H1 (cell line): ENCODE measurements at regions not wholly inside any gene's neighbourhood (a gene's known extent, or its start where the extent isn't known, plus 50 kb on each side); places are given as distances from the start of the nearest gene placed in this dataset.

Experiments
- CTCF ChIA-PET: fragments of 300-600 bp; sonication (Branson Sonifier 250); formaldehyde crosslinking; loops from one replicate; lab custom pipeline; 2021; ENCODE audit not compliant: partially characterized antibody; lab: Charles Lee
- POLR2A ChIA-PET: fragments of 300-600 bp; sonication (Branson Sonifier 250); formaldehyde crosslinking; loops from one replicate; lab custom pipeline; 2021; ENCODE audit warnings: inconsistent platforms; ENCODE audit not compliant: partially characterized antibody; lab: Charles Lee
- DNase-seq, 2 experiments: peaks; one replicate each; pipeline versions ENCODE4 v3.0.0 to v3.0.0-alpha.2; 2010 to 2022; ENCODE audit warnings: low spot score in 2 of 2, low read depth in 1 of 2, mixed read lengths in 1 of 2
- FAIRE-seq: peaks from 2 replicates; lab custom pipeline; 2011; peaks lifted over from hg19 to GRCh38; lab: Jason Lieb, UNC
- H2AFZ ChIP-seq: 2 replicates; pipeline ENCODE4 v1.8.1; 2012; ENCODE audit warnings: low read length, inconsistent platforms
- H2AK5ac ChIP-seq: 2 replicates; pipeline ENCODE4 v1.6.1; 2013; ENCODE audit warnings: low read depth, low read length
- H2BK120ac ChIP-seq: replicated peaks from 2 replicates; pipeline ENCODE3; 2013; ENCODE audit warnings: low read depth, low read length, inconsistent platforms
- H2BK12ac ChIP-seq: 2 replicates; pipeline ENCODE4 v1.6.1; 2013; ENCODE audit warnings: low read depth, low read length
- H2BK15ac ChIP-seq: 2 replicates; pipeline ENCODE4 v1.6.1; 2013; ENCODE audit warnings: low read length
- H2BK20ac ChIP-seq: 2 replicates; pipeline ENCODE4 v1.6.1; 2013; ENCODE audit warnings: low read length
- H2BK5ac ChIP-seq: 2 replicates; pipeline ENCODE4 v1.6.1; 2013; ENCODE audit warnings: low read depth, low read length
- H3K14ac ChIP-seq: 2 replicates; pipeline ENCODE4 v1.6.1; 2013; ENCODE audit warnings: inconsistent platforms; ENCODE audit not compliant: insufficient read length
- H3K18ac ChIP-seq: 2 replicates; pipeline ENCODE4 v1.6.1; 2013; ENCODE audit warnings: low read length; ENCODE audit errors: extremely low read depth
- H3K23ac ChIP-seq: 2 replicates; pipeline ENCODE4 v1.6.1; 2013; ENCODE audit warnings: inconsistent platforms; ENCODE audit not compliant: insufficient read length
- H3K23me2 ChIP-seq: 2 replicates; pipeline ENCODE4 v1.6.1; 2013; ENCODE audit warnings: low read depth, low read length
- H3K27ac ChIP-seq: 2 replicates; pipeline ENCODE4 v1.6.1; 2011; ENCODE audit warnings: low read depth, low read length, inconsistent platforms
- H3K27me3 ChIP-seq, 4 experiments: replicated peaks in 1 of 4; 1 replicate in 1 of 4; 2 replicates in 3 of 4; pipeline versions ENCODE4 v1.6.1 to v1.8.1; 2011 to 2013; ENCODE audit warnings: low read length in 3 of 4, mild to moderate bottlenecking in 3 of 4, inconsistent platforms in 2 of 4, mixed read lengths in 2 of 4, moderate library complexity in 1 of 4; ENCODE audit not compliant: control insufficient read depth in 3 of 4, insufficient read depth in 3 of 4; ENCODE audit errors: extremely low read depth in 1 of 4
- H3K36me3 ChIP-seq, 4 experiments: 2 replicates each; pipeline versions ENCODE4 v1.6.1 to v1.8.1; 2011 to 2013; ENCODE audit warnings: mild to moderate bottlenecking in 4 of 4, low read length in 3 of 4, moderate library complexity in 2 of 4, control low read depth in 1 of 4, inconsistent platforms in 1 of 4; ENCODE audit not compliant: insufficient read depth in 4 of 4, control insufficient read depth in 2 of 4
- H3K4ac ChIP-seq: replicated peaks from 2 replicates; pipeline ENCODE3; 2013; ENCODE audit warnings: low read length, low read depth, mixed read lengths, inconsistent platforms; ENCODE audit not compliant: insufficient read length
- H3K4me1 ChIP-seq, 4 experiments: replicated peaks in 1 of 4; 1 replicate in 1 of 4; 2 replicates in 3 of 4; pipeline versions ENCODE4 v1.6.1 to v1.8.1; 2011 to 2013; ENCODE audit warnings: low read length in 3 of 4, inconsistent platforms in 2 of 4, mixed read lengths in 1 of 4; ENCODE audit not compliant: insufficient read depth in 4 of 4, control insufficient read depth in 3 of 4
- H3K4me2 ChIP-seq, 2 experiments: 2 replicates each; pipeline versions ENCODE4 v1.6.1 to v1.8.1; 2011 to 2013; ENCODE audit warnings: low read depth in 2 of 2, low read length in 2 of 2, control low read depth in 1 of 2, inconsistent platforms in 1 of 2, mild to moderate bottlenecking in 1 of 2; ENCODE audit not compliant: insufficient read depth in 1 of 2
- H3K4me3 ChIP-seq, 4 experiments: fragments of 200-600, 300-600 bp in 1 of 4; sonication (generic), shearing (Covaris generic), sonication (Bioruptor Twin) in 1 of 4; 2 replicates each; pipeline versions ENCODE4 v1.5.1 to v1.8.1; 2011 to 2016; ENCODE audit warnings: low read length in 4 of 4, low read depth in 3 of 4, control low read depth in 2 of 4, inconsistent platforms in 2 of 4, mild to moderate bottlenecking in 2 of 4, mixed read lengths in 1 of 4, moderate library complexity in 1 of 4; ENCODE audit not compliant: insufficient read depth in 2 of 4; ENCODE audit errors: extremely low read depth in 1 of 4
- H3K56ac ChIP-seq: replicated peaks from 2 replicates; pipeline ENCODE3; 2013; ENCODE audit warnings: low read depth, mild to moderate bottlenecking, mixed read lengths, low read length, inconsistent platforms; ENCODE audit not compliant: insufficient read length
- H3K79me1 ChIP-seq: 2 replicates; pipeline ENCODE4 v1.6.1; 2013; ENCODE audit warnings: low read depth, low read length, control low read depth
- H3K79me2 ChIP-seq, 2 experiments: 2 replicates each; pipeline versions ENCODE4 v1.6.1 to v1.8.1; 2012 to 2013; ENCODE audit warnings: low read length in 2 of 2, mild to moderate bottlenecking in 2 of 2, inconsistent platforms in 1 of 2; ENCODE audit not compliant: insufficient read depth in 2 of 2, control insufficient read depth in 1 of 2
- H3K9ac ChIP-seq, 4 experiments: replicated peaks in 1 of 4; 1 replicate in 1 of 4; 2 replicates in 3 of 4; pipeline versions ENCODE4 v1.6.1 to v1.8.1; 2011 to 2013; ENCODE audit warnings: low read depth in 3 of 4, low read length in 3 of 4, control low read depth in 2 of 4, mild to moderate bottlenecking in 2 of 4, moderate library complexity in 2 of 4, inconsistent platforms in 1 of 4; ENCODE audit errors: extremely low read depth in 1 of 4
- H3K9me3 ChIP-seq, 2 experiments: 2 replicates each; pipeline versions ENCODE4 v1.6.1 to v1.8.1; 2012 to 2013; ENCODE audit warnings: mild to moderate bottlenecking in 2 of 2, moderate library complexity in 2 of 2, control low read depth in 1 of 2, inconsistent platforms in 1 of 2, low read depth in 1 of 2, low read length in 1 of 2, mixed read lengths in 1 of 2; ENCODE audit not compliant: insufficient read depth in 2 of 2
- H4K20me1 ChIP-seq, 2 experiments: replicated peaks in 1 of 2; 2 replicates each; pipeline versions ENCODE3 to v1.8.1; 2011 to 2013; ENCODE audit warnings: inconsistent platforms in 2 of 2, low read length in 2 of 2, mild to moderate bottlenecking in 1 of 2; ENCODE audit not compliant: insufficient read depth in 2 of 2, control insufficient read depth in 1 of 2
- H4K5ac ChIP-seq: 2 replicates; pipeline ENCODE4 v1.6.1; 2013; ENCODE audit warnings: low read length, low read depth, mixed read lengths, inconsistent platforms; ENCODE audit not compliant: insufficient read length
- H4K8ac ChIP-seq: 2 replicates; pipeline ENCODE4 v1.8.0; 2013; ENCODE audit warnings: mild to moderate bottlenecking, moderate library complexity, low read length, inconsistent platforms; ENCODE audit not compliant: insufficient read depth; ENCODE audit errors: extremely low read depth
- H4K91ac ChIP-seq: replicated peaks from 2 replicates; pipeline ENCODE3; 2013; ENCODE audit warnings: low read length, mixed read lengths, inconsistent platforms; ENCODE audit not compliant: insufficient read length
- EP300 ChIP-seq, 2 experiments: IDR thresholded peaks; 1 replicate in 1 of 2; 2 replicates in 1 of 2; pipeline ENCODE4 v1.6.1; 2011 to 2012; ENCODE audit warnings: low read depth in 2 of 2, low read length in 2 of 2, mild to moderate bottlenecking in 2 of 2, borderline replicate concordance in 1 of 2, inconsistent platforms in 1 of 2, moderate library complexity in 1 of 2
- RBBP5 ChIP-seq: IDR thresholded peaks from 2 replicates; pipeline ENCODE4 v1.7.1; 2012; ENCODE audit warnings: low read depth, mild to moderate bottlenecking, inconsistent platforms, low read length, moderate library complexity, borderline replicate concordance
- TCF12 ChIP-seq: IDR thresholded peaks from 2 replicates; pipeline ENCODE4 v1.6.1; 2011; ENCODE audit warnings: low read depth, mild to moderate bottlenecking, low read length
- TEAD4 ChIP-seq: IDR thresholded peaks from 2 replicates; pipeline ENCODE4 v1.6.1; 2012; ENCODE audit warnings: low read depth, low read length, inconsistent platforms, mixed read lengths
- WGBS, 2 experiments: shearing (Covaris generic) in 1 of 2; methylation state at CpG; one replicate each; pipeline versions ENCODE4 v1.1.6 to v1.1.7; 2013 to 2015; ENCODE audit warnings: low lambda C conversion rate in 2 of 2, mixed read lengths in 2 of 2, inconsistent platforms in 1 of 2, low coverage in 1 of 2, missing lambda C conversion rate in 1 of 2; ENCODE audit not compliant: insufficient replicate concordance in 2 of 2, insufficient coverage in 1 of 2, insufficient read length in 1 of 2; ENCODE audit errors: extremely low coverage in 1 of 2, missing lambda C conversion rate in 1 of 2; 5-methylcytosine and 5-hydroxymethylcytosine counted together

GRCh38 chr3:135801018-135801417, 164.5 kb upstream of the PPP2R3A start:
- Histone ChIP-seq H2AFZ (no peak overlapping the region), H3K4me1 (no peaks in the 10 kb centered on the region), H2BK5ac (no peak overlapping the region), H3K4me2 (no peak overlapping the region), H3K4me3 (no peak overlapping the region), H2BK20ac (no peak overlapping the region), H3K56ac (no peak overlapping the region), H3K79me1 (no peaks in the 10 kb centered on the region), H3K23ac (no peak overlapping the region), H3K14ac (no peak overlapping the region), H2AK5ac (no peak overlapping the region), H4K5ac (no peak overlapping the region), H4K20me1 (no peaks in the 10 kb centered on the region), H3K9ac (no peak overlapping the region), H3K9me3 (no peaks in the 10 kb centered on the region), H3K27me3 (no peaks in the 10 kb centered on the region), H3K36me3 (no peaks in the 10 kb centered on the region), H4K91ac (no peak overlapping the region), H3K79me2 (no peaks in the 10 kb centered on the region), H3K23me2 (no peaks in the 10 kb centered on the region), H2BK120ac (no peak overlapping the region), H2BK12ac (no peak overlapping the region), H4K8ac (no peak overlapping the region), H3K4ac (no peak overlapping the region), H3K27ac (no peak overlapping the region), H2BK15ac (no peak overlapping the region), H3K18ac (no peak overlapping the region)
- WGBS, 2 experiments = 94% methylated on average over 3 of the region's 3 CpGs; no CpG with 5 or more reads in 1 of the 2 experiments
- no peak for TF ChIP-seq RBBP5
- TF ChIP-seq TEAD4 = no peak
- no peak for TF ChIP-seq EP300 (IDR thresholded peaks at IDR 0.05; ENCODE audit: borderline replicate concordance in 1 of 2, low read depth in 2 of 2, low read length in 2 of 2)
- no peak for TF ChIP-seq TCF12
- ChIA-PET CTCF (no interaction called here), POLR2A (no interaction called here)
- no peak for FAIRE-seq
- no peak for DNase-seq
